IMR-90 (cell line): ENCODE measurements at regions not wholly inside any gene's neighbourhood (a gene's known extent, or its start where the extent isn't known, plus 50 kb on each side); places are given as distances from the start of the nearest gene placed in this dataset.

ENCODE experiments used
- ATAC-seq: fragments of 200-7000 bp; cut with Tn5 transposase; 2 replicates; pipeline ENCODE4 v1.9.1; 2020; ENCODE audit warnings: low read depth, mild to moderate bottlenecking, moderate library complexity
- BruUV-seq: library from RNA; stranded (reverse); fragments of 400-500 nt; replicated peaks from 2 replicates; lab custom pipeline; 2021; lab: Mats Ljungman, UMichigan
- CTCF ChIA-PET: fragments of 300-600 bp; formaldehyde crosslinking; extraction: SDS; loops from one replicate; lab custom pipeline; 2021; ENCODE audit warnings: antibody characterized with exemption; lab: Yijun Ruan, JAX
- POLR2A ChIA-PET: fragments of 300-600 bp; sonication (Branson Sonifier 250); formaldehyde crosslinking; loops from one replicate; lab custom pipeline; 2022; ENCODE audit warnings: antibody characterized with exemption; ENCODE audit not compliant: unreplicated experiment; lab: Charles Lee
- DNase-seq: peaks from one replicate; pipeline ENCODE4 v3.0.0; 2013
- H2AFZ ChIP-seq: replicated peaks from 2 replicates; pipeline ENCODE3; 2013; ENCODE audit warnings: low read length, mild to moderate bottlenecking; ENCODE audit not compliant: poor library complexity
- H2AK5ac ChIP-seq: 2 replicates; pipeline ENCODE4 v1.6.1; 2013; ENCODE audit warnings: low read depth, low read length, inconsistent platforms
- H2AK9ac ChIP-seq: replicated peaks from 2 replicates; pipeline ENCODE3; 2013; ENCODE audit warnings: mild to moderate bottlenecking, low read depth, low read length, moderate library complexity; ENCODE audit not compliant: poor library complexity
- H2BK120ac ChIP-seq: 2 replicates; pipeline ENCODE4 v1.6.1; 2013; ENCODE audit warnings: low read depth, low read length, inconsistent platforms
- H2BK15ac ChIP-seq: 3 replicates; pipeline ENCODE4 v1.6.1; 2013; ENCODE audit warnings: low read depth, low read length, inconsistent platforms
- H2BK20ac ChIP-seq: 2 replicates; pipeline ENCODE4 v1.6.1; 2013; ENCODE audit warnings: low read depth, mild to moderate bottlenecking, inconsistent platforms, low read length, moderate library complexity
- H2BK5ac ChIP-seq: 2 replicates; pipeline ENCODE4 v1.6.1; 2013; ENCODE audit warnings: mild to moderate bottlenecking, low read depth, low read length, inconsistent platforms; ENCODE audit not compliant: poor library complexity, severe bottlenecking
- H3K14ac ChIP-seq: replicated peaks from 2 replicates; pipeline ENCODE4 v1.6.1; 2013; ENCODE audit warnings: low read depth, low read length, inconsistent platforms
- H3K18ac ChIP-seq: 2 replicates; pipeline ENCODE4 v1.6.1; 2013; ENCODE audit warnings: low read depth, low read length, control low read depth
- H3K23ac ChIP-seq: 2 replicates; pipeline ENCODE4 v1.6.1; 2013; ENCODE audit warnings: low read depth, low read length, inconsistent platforms
- H3K27ac ChIP-seq: 2 replicates; pipeline ENCODE4 v1.5.1; 2013; ENCODE audit warnings: mild to moderate bottlenecking, control low read depth, low read length; ENCODE audit not compliant: insufficient read depth
- H3K27me3 ChIP-seq: 2 replicates; pipeline ENCODE4 v1.6.1; 2013; ENCODE audit warnings: low read length; ENCODE audit not compliant: control insufficient read depth, insufficient read depth
- H3K36me3 ChIP-seq: 2 replicates; pipeline ENCODE4 v1.6.1; 2013; ENCODE audit warnings: low read length, mixed read lengths; ENCODE audit not compliant: control insufficient read depth, insufficient read depth
- H3K4ac ChIP-seq: 2 replicates; pipeline ENCODE4 v1.6.1; 2013; ENCODE audit warnings: low read depth, low read length, inconsistent platforms
- H3K4me1 ChIP-seq: 2 replicates; pipeline ENCODE4 v1.6.1; 2013; ENCODE audit warnings: low read length, mixed read lengths; ENCODE audit not compliant: control insufficient read depth, insufficient read depth
- H3K4me2 ChIP-seq: 2 replicates; pipeline ENCODE4 v1.6.1; 2013; ENCODE audit warnings: low read depth, mild to moderate bottlenecking, control low read depth, low read length, moderate library complexity
- H3K4me3 ChIP-seq: 2 replicates; pipeline ENCODE4 v1.5.1; 2013; ENCODE audit warnings: low read depth, mild to moderate bottlenecking, control low read depth, low read length, moderate library complexity; ENCODE audit not compliant: insufficient read depth
- H3K56ac ChIP-seq: 2 replicates; pipeline ENCODE4 v1.6.1; 2013; ENCODE audit warnings: low read length, inconsistent platforms; ENCODE audit not compliant: insufficient read depth; ENCODE audit errors: extremely low read depth
- H3K79me1 ChIP-seq, 2 experiments: 2 replicates each; pipeline ENCODE4 v1.6.1; 2013; ENCODE audit warnings: low read length in 2 of 2, inconsistent platforms in 1 of 2, low read depth in 1 of 2
- H3K9ac ChIP-seq: 2 replicates; pipeline ENCODE4 v1.6.1; 2013; ENCODE audit warnings: low read depth, low read length, control low read depth
- H3K9me1 ChIP-seq: 2 replicates; pipeline ENCODE4 v1.6.1; 2013; ENCODE audit warnings: low read length, inconsistent platforms; ENCODE audit not compliant: insufficient read depth
- H3K9me3 ChIP-seq: 2 replicates; pipeline ENCODE4 v1.6.1; 2013; ENCODE audit warnings: low read length; ENCODE audit not compliant: control insufficient read depth, insufficient read depth
- H4K20me1 ChIP-seq: 2 replicates; pipeline ENCODE4 v1.6.1; 2013; ENCODE audit warnings: low read length, inconsistent platforms; ENCODE audit not compliant: insufficient read depth
- H4K5ac ChIP-seq: 2 replicates; pipeline ENCODE4 v1.6.1; 2013; ENCODE audit warnings: mild to moderate bottlenecking, low read depth, low read length, control low read depth
- H4K8ac ChIP-seq, 2 experiments: 2 replicates each; pipeline ENCODE4 v1.6.1; 2013; ENCODE audit warnings: low read depth in 2 of 2, low read length in 2 of 2, control low read depth in 1 of 2, inconsistent platforms in 1 of 2
- H4K91ac ChIP-seq: 2 replicates; pipeline ENCODE4 v1.6.1; 2013; ENCODE audit warnings: low read depth, low read length, inconsistent platforms; ENCODE audit not compliant: insufficient read depth
- BHLHE40 ChIP-seq: fragments of 150-350 bp; IDR thresholded peaks from 2 replicates; pipeline ENCODE4 v1.6.1; 2016; ENCODE audit warnings: mild to moderate bottlenecking, low read depth, low read length
- CEBPB ChIP-seq: IDR thresholded peaks from 2 replicates; pipeline ENCODE4 v1.6.1; 2012; ENCODE audit warnings: low read depth, low read length, improper control_type of control experiment
- CHD1 ChIP-seq: IDR thresholded peaks from 2 replicates; pipeline ENCODE4 v1.6.1; 2012; ENCODE audit warnings: low read depth, low read length, improper control_type of control experiment
- FOS ChIP-seq: fragments of 150-350 bp; IDR thresholded peaks from 2 replicates; pipeline ENCODE4 v1.6.1; 2016; ENCODE audit warnings: low read depth, low read length
- MAFK ChIP-seq: IDR thresholded peaks from 2 replicates; pipeline ENCODE4 v1.6.1; 2012; ENCODE audit warnings: low read depth, low read length, improper control_type of control experiment
- MAZ ChIP-seq: IDR thresholded peaks from 2 replicates; pipeline ENCODE4 v1.6.1; 2012; ENCODE audit warnings: low read depth, mild to moderate bottlenecking, low read length, improper control_type of control experiment, moderate library complexity, borderline replicate concordance
- MXI1 ChIP-seq: IDR thresholded peaks from 2 replicates; pipeline ENCODE4 v1.6.1; 2012; ENCODE audit warnings: low read depth, mild to moderate bottlenecking, low read length, moderate library complexity, borderline replicate concordance
- NFE2L2 ChIP-seq: fragments of 150-350 bp; IDR thresholded peaks from 2 replicates; pipeline ENCODE4 v1.6.1; 2016; ENCODE audit warnings: low read depth, mild to moderate bottlenecking, low read length
- POLR2A ChIP-seq: IDR thresholded peaks from 2 replicates; pipeline ENCODE4 v1.6.1; 2012; ENCODE audit warnings: mild to moderate bottlenecking, low read depth, low read length
- RAD21 ChIP-seq: IDR thresholded peaks from 2 replicates; pipeline ENCODE4 v1.6.1; 2012; ENCODE audit warnings: low read length, improper control_type of control experiment
- RCOR1 ChIP-seq: IDR thresholded peaks from 2 replicates; pipeline ENCODE4 v1.6.1; 2012; ENCODE audit warnings: mild to moderate bottlenecking, low read length, improper control_type of control experiment; ENCODE audit not compliant: insufficient replicate concordance
- RFX5 ChIP-seq: IDR thresholded peaks from 2 replicates; pipeline ENCODE4 v1.8.0; 2012; ENCODE audit warnings: low read depth, mild to moderate bottlenecking, low read length, moderate library complexity
- SMC3 ChIP-seq: fragments of 150-350 bp; IDR thresholded peaks from 2 replicates; pipeline ENCODE4 v1.6.1; 2016; ENCODE audit warnings: low read depth, mild to moderate bottlenecking, antibody characterized with exemption, low read length, moderate library complexity
- WGBS, 2 experiments: methylation state at CpG; one replicate each; pipeline versions ENCODE4 v1.1.5 to v1.1.7; 2013; ENCODE audit warnings: missing lambda C conversion rate in 2 of 2; ENCODE audit not compliant: insufficient read length in 1 of 2; ENCODE audit errors: extremely low coverage in 2 of 2; 5-methylcytosine and 5-hydroxymethylcytosine counted together
- dilution Hi-C: fragments of 300-500 bp; cut with HindIII; formaldehyde crosslinking; loops from one replicate; pipeline ENCODE4 v1.14.3; 2018; ENCODE audit warnings: low sequenced_read_pairs; ENCODE audit not compliant: unreplicated experiment
- in situ Hi-C: fragments of 300-500 bp; cut with MboI; formaldehyde crosslinking; loops from 3 replicates; pipeline ENCODE4 v1.14.3; 2019; ENCODE audit warnings: low sequenced_read_pairs, inconsistent platforms, mixed read lengths
- intact Hi-C: fragments of 100-400 bp; cut with micrococcal nuclease; formaldehyde crosslinking; loops from 2 replicates; pipeline ENCODE4 v1.10.0; 2022
- TF ChIP-seq, protein P1 (sequence below): fragments of 150-350 bp; IDR thresholded peaks from 2 replicates; pipeline ENCODE4 v1.6.1; 2017; ENCODE audit warnings: mild to moderate bottlenecking, antibody characterized with exemption, low read length, low read depth
- TF ChIP-seq, protein P2 (sequence below): fragments of 150-350 bp; IDR thresholded peaks from 2 replicates; pipeline ENCODE4 v1.6.1; 2016; ENCODE audit warnings: low read depth, mild to moderate bottlenecking, low read length, moderate library complexity, borderline replicate concordance
- TF ChIP-seq, protein P3 (sequence below): conservative IDR thresholded peaks from 2 replicates; pipeline ENCODE4 v1.5.1; 2012; ENCODE audit warnings: mild to moderate bottlenecking, low read depth, low read length, improper control_type of control experiment

DNA sequence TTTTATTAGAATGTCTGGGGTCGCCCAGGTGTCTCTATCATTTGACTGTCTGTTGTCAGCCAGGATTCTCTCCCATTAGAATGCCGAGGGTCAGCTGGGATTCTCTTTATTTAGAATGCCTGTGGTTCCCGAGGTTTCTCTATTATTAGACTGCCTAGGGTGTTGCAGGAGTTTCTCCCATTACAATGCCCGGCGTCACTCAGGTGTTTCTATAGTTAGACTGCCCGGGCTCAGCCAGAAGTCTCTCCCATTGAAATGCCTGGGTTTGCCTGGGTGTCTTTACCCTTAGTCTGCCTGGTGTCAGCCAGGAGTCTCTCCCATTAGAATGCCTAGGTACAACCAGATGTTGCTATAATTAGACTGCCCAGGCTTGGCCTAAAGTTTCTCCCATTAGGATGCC, 2252.0 kb downstream of the TP53TG3F start:
- no peak for TF ChIP-seq RFX5
- TF ChIP-seq CHD1 = no peak
- TF ChIP-seq, protein P1, sequence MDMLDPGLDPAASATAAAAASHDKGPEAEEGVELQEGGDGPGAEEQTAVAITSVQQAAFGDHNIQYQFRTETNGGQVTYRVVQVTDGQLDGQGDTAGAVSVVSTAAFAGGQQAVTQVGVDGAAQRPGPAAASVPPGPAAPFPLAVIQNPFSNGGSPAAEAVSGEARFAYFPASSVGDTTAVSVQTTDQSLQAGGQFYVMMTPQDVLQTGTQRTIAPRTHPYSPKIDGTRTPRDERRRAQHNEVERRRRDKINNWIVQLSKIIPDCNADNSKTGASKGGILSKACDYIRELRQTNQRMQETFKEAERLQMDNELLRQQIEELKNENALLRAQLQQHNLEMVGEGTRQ = no peak
- no peak for TF ChIP-seq SMC3
- TF ChIP-seq MXI1 = no peak
- TF ChIP-seq, protein P2, sequence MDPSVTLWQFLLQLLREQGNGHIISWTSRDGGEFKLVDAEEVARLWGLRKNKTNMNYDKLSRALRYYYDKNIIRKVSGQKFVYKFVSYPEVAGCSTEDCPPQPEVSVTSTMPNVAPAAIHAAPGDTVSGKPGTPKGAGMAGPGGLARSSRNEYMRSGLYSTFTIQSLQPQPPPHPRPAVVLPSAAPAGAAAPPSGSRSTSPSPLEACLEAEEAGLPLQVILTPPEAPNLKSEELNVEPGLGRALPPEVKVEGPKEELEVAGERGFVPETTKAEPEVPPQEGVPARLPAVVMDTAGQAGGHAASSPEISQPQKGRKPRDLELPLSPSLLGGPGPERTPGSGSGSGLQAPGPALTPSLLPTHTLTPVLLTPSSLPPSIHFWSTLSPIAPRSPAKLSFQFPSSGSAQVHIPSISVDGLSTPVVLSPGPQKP = no peak
- no peak for TF ChIP-seq BHLHE40
- TF ChIP-seq FOS = no peak
- TF ChIP-seq MAFK = no peak
- TF ChIP-seq NFE2L2 = no peak
- no peak for TF ChIP-seq CEBPB
- TF ChIP-seq MAZ = no peak
- TF ChIP-seq POLR2A = no peak
- TF ChIP-seq RCOR1 = no peak
- TF ChIP-seq, protein P3, sequence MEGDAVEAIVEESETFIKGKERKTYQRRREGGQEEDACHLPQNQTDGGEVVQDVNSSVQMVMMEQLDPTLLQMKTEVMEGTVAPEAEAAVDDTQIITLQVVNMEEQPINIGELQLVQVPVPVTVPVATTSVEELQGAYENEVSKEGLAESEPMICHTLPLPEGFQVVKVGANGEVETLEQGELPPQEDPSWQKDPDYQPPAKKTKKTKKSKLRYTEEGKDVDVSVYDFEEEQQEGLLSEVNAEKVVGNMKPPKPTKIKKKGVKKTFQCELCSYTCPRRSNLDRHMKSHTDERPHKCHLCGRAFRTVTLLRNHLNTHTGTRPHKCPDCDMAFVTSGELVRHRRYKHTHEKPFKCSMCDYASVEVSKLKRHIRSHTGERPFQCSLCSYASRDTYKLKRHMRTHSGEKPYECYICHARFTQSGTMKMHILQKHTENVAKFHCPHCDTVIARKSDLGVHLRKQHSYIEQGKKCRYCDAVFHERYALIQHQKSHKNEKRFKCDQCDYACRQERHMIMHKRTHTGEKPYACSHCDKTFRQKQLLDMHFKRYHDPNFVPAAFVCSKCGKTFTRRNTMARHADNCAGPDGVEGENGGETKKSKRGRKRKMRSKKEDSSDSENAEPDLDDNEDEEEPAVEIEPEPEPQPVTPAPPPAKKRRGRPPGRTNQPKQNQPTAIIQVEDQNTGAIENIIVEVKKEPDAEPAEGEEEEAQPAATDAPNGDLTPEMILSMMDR = no peak
- no peak for TF ChIP-seq RAD21
- DNase-seq = no peak
- Histone ChIP-seq H2AK9ac (no peak overlapping the region), H4K20me1 (no peaks in the 10 kb centered on the region), H3K56ac (no peak overlapping the region), H4K8ac (no peak overlapping the region), H3K9me3 (peaks cover 7% of the 10 kb centered on the region), H3K23ac (no peak overlapping the region), H3K4ac (no peak overlapping the region), H3K4me3 (no peak overlapping the region), H3K4me1 (no peaks in the 10 kb centered on the region), H3K14ac (no peak overlapping the region), H2BK15ac (no peak overlapping the region), H2BK120ac (no peak overlapping the region), H3K27me3 (no peaks in the 10 kb centered on the region), H3K36me3 (no peaks in the 10 kb centered on the region), H2AFZ (no peak overlapping the region), H2BK5ac (no peak overlapping the region), H2AK5ac (no peak overlapping the region), H4K5ac (no peak overlapping the region), H3K9me1 (no peaks in the 10 kb centered on the region), H3K79me1 (no peaks in the 10 kb centered on the region), H3K4me2 (no peak overlapping the region), H3K9ac (no peak overlapping the region), H2BK20ac (no peak overlapping the region), H3K18ac (no peak overlapping the region), H4K91ac (no peak overlapping the region), H3K27ac (no peak overlapping the region)
- ATAC-seq = no peak
- in situ Hi-C loops (no loop called here), dilution Hi-C loops (no loop called here), intact Hi-C loops (no loop called here)
- BruUV-seq = no TSS peak
- WGBS, 2 experiments = 54% methylated on average over 3 of the region's 6 CpGs; no CpG with 5 or more reads in 1 of the 2 experiments
- CTCF ChIA-PET = no interaction called here
- POLR2A ChIA-PET = no interaction called here
